Testis (tissue), 2 donors: ENCODE measurements at regions not wholly inside any gene's neighbourhood (a gene's known extent, or its start where the extent isn't known, plus 50 kb on each side); places are given as distances from the start of the nearest gene placed in this dataset.

Experiments
- DNase-seq: peaks from one replicate; pipeline ENCODE4 v3.0.0-alpha.2; 2019
- H3K27ac ChIP-seq, 2 donors: fragments of 200-600 bp; sonication (generic); one replicate each; pipeline ENCODE4 v1.5.1; 2019
- H3K27me3 ChIP-seq: fragments of 200-600 bp; sonication (generic); one replicate; pipeline ENCODE4 v1.5.1; 2019
- H3K36me3 ChIP-seq: fragments of 200-600 bp; sonication (generic); one replicate; pipeline ENCODE4 v1.5.1; 2017; ENCODE audit warnings: low read depth; ENCODE audit errors: missing control alignments
- H3K4me1 ChIP-seq: fragments of 200-600 bp; sonication (generic); one replicate; pipeline ENCODE4 v1.5.1; 2019
- H3K4me3 ChIP-seq, 2 donors: fragments of 200-600 bp; sonication (generic); one replicate each; pipeline ENCODE4 v1.5.1; 2017 to 2019
- H3K9me3 ChIP-seq: fragments of 200-600 bp; sonication (generic); one replicate; pipeline ENCODE4 v1.5.1; 2017
- POLR2A ChIP-seq: fragments of 450-650 bp; IDR thresholded peaks from one replicate; pipeline ENCODE4 v1.6.1; 2017; ENCODE audit warnings: antibody characterized with exemption, mild to moderate bottlenecking, moderate library complexity
- WGBS, 2 donors: methylation state at CpG; one replicate each; pipeline ENCODE4 v1.1.5; 2018; 5-methylcytosine and 5-hydroxymethylcytosine counted together
- intact Hi-C: fragments of 100-400 bp; cut with DNase I; formaldehyde crosslinking; loops from one replicate; pipeline ENCODE4 v1.15.1; 2023; ENCODE audit warnings: low total_unique reads
- TF ChIP-seq, protein P1 (sequence below), 3 experiments: fragments of 450-650 bp in 2 of 3; fragments of 200-600 bp in 1 of 3; sonication (generic) in 1 of 3; IDR thresholded peaks; one replicate each; pipeline ENCODE4 v1.5.1; 2016 to 2019; ENCODE audit warnings: antibody characterized with exemption in 3 of 3, mild to moderate bottlenecking in 2 of 3, moderate library complexity in 1 of 3

DNA sequence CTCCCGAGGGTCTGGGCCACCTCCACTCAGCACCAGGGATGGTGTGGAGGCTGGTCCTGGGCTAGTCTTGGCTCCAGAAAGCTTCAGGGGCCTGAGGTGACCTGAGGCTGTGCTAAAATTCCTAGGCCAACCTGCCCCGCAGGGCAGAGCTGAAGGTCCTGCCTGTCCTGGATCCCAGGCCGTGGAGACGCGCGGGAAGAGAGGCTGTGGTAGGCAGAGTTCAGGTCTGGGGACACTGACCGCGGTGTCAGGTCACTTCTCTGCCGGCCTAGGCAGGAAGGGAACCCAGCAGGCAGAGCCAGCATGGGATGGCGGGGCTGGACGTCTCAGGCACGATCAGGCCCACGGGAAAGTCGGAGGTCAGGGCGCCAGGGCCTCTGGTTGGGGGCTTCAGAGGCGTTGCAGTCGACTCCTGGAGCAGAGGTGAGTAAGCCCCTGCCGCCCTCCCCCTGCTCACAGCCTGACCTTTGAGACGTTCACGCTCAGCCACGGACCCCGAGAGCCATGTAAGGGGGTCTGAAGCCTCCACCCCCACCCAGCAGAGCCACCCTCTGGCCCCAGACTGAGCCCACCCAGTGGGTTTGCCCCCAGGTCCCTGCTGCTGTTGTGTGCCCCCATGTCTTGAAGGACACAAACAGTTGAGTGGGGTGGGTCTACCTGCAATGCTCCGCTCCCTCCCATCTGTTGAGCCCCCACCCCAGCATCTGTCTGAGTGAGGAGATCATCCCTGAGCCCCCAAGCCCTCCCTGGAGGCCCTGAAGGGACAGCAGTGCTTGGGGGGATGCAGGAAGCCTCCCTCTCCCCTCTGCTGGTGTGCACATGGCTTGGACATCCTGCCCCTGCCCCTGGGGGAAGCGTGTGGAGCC, 142.7 kb downstream of the KIF26A start:
- 80 to 93% methylated on average over 1 to 23 of the region's 24 CpGs for WGBS, 2 donors
- no peak for TF ChIP-seq POLR2A
- TF ChIP-seq, protein P1, sequence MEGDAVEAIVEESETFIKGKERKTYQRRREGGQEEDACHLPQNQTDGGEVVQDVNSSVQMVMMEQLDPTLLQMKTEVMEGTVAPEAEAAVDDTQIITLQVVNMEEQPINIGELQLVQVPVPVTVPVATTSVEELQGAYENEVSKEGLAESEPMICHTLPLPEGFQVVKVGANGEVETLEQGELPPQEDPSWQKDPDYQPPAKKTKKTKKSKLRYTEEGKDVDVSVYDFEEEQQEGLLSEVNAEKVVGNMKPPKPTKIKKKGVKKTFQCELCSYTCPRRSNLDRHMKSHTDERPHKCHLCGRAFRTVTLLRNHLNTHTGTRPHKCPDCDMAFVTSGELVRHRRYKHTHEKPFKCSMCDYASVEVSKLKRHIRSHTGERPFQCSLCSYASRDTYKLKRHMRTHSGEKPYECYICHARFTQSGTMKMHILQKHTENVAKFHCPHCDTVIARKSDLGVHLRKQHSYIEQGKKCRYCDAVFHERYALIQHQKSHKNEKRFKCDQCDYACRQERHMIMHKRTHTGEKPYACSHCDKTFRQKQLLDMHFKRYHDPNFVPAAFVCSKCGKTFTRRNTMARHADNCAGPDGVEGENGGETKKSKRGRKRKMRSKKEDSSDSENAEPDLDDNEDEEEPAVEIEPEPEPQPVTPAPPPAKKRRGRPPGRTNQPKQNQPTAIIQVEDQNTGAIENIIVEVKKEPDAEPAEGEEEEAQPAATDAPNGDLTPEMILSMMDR (IDR thresholded peaks at IDR 0.05), result no peak
- Histone ChIP-seq H3K27ac (no peak overlapping the region), H3K36me3 (no peaks in the 10 kb centered on the region), H3K4me1 (no peaks in the 10 kb centered on the region), H3K27me3 (no peaks in the 10 kb centered on the region), H3K9me3 (no peaks in the 10 kb centered on the region), H3K4me3 (no peak overlapping the region)
- intact Hi-C loops, result no loop called here
- DNase-seq, result no peak

DNA sequence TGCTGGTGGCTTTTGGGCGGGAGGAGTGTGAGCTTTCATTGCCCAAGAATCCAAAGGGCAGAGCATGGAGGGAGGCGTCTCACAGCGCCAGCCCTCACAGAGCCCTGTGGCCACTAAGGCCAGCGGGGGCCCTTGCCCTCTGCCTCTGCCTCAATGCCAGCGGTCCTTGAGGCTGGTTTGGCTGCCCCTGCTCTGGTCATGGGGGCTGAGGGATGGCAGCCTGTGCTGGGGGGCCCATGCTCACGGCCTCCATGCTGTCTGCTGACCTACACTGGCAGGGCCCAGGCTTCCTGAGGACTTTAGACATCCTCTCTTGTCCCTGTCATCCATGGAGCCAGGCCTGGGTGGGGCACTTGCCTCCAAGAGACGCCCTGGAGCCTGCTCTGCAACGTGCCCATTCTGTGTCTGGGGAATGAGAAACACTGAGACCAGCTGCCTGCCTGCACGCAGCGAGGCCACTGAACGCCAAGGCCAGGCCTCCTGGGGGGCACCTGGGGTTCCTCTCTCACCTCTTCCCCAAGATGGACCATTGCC, 143.4 kb downstream of the KIF26A start:
- intact Hi-C loops, result no loop called here
- no peaks in the 10 kb centered on the region for H3K4me1 ChIP-seq
- no peaks in the 10 kb centered on the region for H3K36me3 ChIP-seq
- TF ChIP-seq, protein P1 (IDR thresholded peaks at IDR 0.05), result no peak
- TF ChIP-seq POLR2A, result no peak
- 93 to 96% methylated on average over 5 to 11 of the region's 11 CpGs for WGBS, 2 donors
- DNase-seq, result no peak
- H3K27ac ChIP-seq, result no peak overlapping the region
- H3K9me3 ChIP-seq, result no peaks in the 10 kb centered on the region
- H3K4me3 ChIP-seq, result no peak overlapping the region
- H3K27me3 ChIP-seq, result no peaks in the 10 kb centered on the region

DNA sequence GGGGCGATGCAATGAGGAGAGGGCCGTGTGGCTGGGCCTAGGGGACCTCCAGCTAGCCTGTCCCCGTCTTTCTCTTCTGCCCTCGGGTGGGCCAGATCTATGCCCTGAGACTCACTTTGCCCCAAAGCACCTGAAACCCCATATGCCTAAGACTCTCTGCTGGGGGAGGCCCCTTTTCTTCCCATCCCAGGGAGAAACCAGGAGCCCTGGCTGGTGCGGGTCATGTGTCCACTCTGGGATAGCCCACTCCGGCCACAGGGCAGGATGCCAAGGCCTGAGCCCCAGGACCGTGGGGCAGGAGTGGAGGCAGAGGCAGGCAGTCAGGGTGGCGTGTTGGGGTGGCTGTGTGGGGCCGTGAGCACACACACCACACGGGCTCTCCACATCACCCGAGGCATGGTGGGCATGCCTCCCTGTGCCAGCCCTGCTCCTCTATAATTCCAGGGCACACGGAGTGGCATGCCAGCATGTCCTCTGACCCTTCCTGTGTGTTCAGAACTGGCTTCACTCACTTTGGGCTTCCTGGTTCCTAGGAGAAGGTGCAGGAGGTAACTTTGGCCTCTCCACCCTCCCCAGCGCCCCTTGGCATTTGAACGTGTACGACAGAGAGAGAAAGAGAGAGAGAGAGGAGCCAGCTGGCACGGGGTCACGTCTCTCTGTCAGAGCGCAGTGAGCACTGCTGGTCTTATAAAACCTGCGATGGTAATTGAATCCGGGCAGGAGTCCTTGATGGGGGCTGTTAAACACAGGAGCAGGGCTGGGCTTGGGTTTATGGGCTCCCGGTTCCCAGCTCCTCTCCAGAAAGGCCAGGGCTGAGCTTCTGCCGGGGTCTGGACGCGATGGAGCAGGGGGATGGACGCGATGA, 144.2 kb downstream of the KIF26A start:
- Histone ChIP-seq H3K4me1 (no peaks in the 10 kb centered on the region), H3K4me3 (no peak overlapping the region), H3K27ac (no peak overlapping the region), H3K9me3 (no peaks in the 10 kb centered on the region), H3K36me3 (no peaks in the 10 kb centered on the region), H3K27me3 (no peaks in the 10 kb centered on the region)
- DNase-seq, result no peak
- intact Hi-C loops, result no loop called here
- WGBS, 2 donors, result 83 to 90% methylated on average over 18 to 26 of the region's 26 CpGs
- no peak for TF ChIP-seq POLR2A
- TF ChIP-seq, protein P1 (IDR thresholded peaks at IDR 0.05), result no peak

DNA sequence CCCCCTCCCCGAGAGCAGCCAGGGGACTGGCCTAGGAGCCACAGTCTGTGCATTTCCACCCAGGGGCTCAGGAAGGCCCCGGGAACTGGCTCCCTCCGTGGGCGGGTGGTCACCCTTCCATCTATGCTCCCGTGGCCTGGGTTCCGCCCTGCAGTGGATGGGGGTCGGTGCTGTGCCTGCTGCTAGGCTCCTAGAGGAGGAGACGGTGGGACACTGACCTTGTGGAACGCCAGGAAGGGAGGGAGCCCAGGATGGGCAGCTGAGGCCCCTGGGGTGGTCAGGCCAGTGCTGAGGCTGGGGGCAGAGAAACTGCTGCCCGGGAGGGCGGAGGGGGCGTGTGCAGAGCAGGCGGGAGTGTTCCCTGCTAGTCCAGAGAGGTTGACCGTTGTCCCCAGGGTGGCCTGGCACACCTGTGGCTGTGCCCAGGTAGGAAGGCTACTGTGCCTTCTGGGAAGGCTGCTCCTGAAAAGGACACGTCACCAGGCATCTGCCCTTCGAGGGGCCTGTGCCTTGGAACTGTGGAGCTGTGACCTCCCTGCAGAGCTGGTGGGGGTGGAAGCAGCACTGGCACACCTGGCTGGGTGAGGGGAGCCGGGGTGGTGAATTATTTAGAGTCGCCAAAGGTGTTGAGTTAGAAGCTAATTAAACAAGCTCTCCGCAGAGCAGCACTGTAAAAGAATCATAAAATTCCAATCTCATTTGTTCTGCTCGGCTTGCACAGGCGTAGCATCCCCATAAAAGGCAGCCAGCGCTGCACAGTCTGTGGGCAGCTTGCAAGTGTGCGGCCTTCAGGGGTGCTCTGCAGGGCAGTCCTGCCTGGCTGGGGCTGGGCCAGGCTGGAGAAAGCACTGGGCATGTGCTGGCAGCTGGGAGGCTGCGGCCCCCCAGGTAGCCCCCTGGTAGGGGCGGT, 145.1 kb downstream of the KIF26A start:
- intact Hi-C loops, result no loop called here
- Histone ChIP-seq H3K4me1 (no peaks in the 10 kb centered on the region), H3K36me3 (no peaks in the 10 kb centered on the region), H3K4me3 (no peak overlapping the region), H3K27ac (no peak overlapping the region), H3K27me3 (no peaks in the 10 kb centered on the region), H3K9me3 (no peaks in the 10 kb centered on the region)
- no peak for DNase-seq
- TF ChIP-seq, protein P1 (IDR thresholded peaks at IDR 0.05), result no peak
- no peak for TF ChIP-seq POLR2A
- WGBS, 2 donors, result 86 to 88% methylated on average over 7 to 25 of the region's 25 CpGs
